HG03354 (cell line): ENCODE measurements at regions not wholly inside any gene's neighbourhood (a gene's known extent, or its start where the extent isn't known, plus 50 kb on each side); places are given as distances from the start of the nearest gene placed in this dataset.
"Not testable (repeated sequence)": the region's sequence is repeated elsewhere in the genome, so short reads cannot be mapped to it uniquely, and the experiment has no call there.

ENCODE experiments used
- ATAC-seq: cut with Tn5 transposase; IDR thresholded peaks from one replicate; pipeline ENCODE4 v1.9.1; 2021; ENCODE audit warnings: mild to moderate bottlenecking; ENCODE audit not compliant: unreplicated experiment, poor library complexity, severe bottlenecking

- not testable (repeated sequence) for ATAC-seq
Measured at GRCh38 chr5:134471858-134472449, 53.5 kb upstream of the JADE2 start.

GRCh38 chr5:134468921-134469400 is 56.5 kb upstream of the JADE2 start:
- no peak for ATAC-seq

- no peak for ATAC-seq
Measured at GRCh38 chr5:134467231-134467630, 55.5 kb upstream of the CDKN2AIPNL start.

GRCh38 chr5:134466241-134467069 is 54.8 kb upstream of the CDKN2AIPNL start:
- ATAC-seq: peak; percentile 70

- peak; percentile 77 for ATAC-seq
Measured at GRCh38 chr5:134465816-134466240, 54.1 kb upstream of the CDKN2AIPNL start.

GRCh38 chr5:134464988-134465815 is 53.5 kb upstream of the CDKN2AIPNL start:
- peak; percentile 25 for ATAC-seq

GRCh38 chr5:134463991-134464760 is 52.5 kb upstream of the CDKN2AIPNL start:
- ATAC-seq: no peak

GRCh38 chr5:134463176-134463720 is 51.6 kb upstream of the CDKN2AIPNL start:
- no peak for ATAC-seq

GRCh38 chr5:134462761-134463160 is 51.1 kb upstream of the CDKN2AIPNL start:
- no peak for ATAC-seq

- ATAC-seq: no peak
Measured at GRCh38 chr5:134462047-134462575, 50.4 kb upstream of the CDKN2AIPNL start.
